ENCODE measurements at regions not wholly inside any gene's neighbourhood (a gene's known extent, or its start where the extent isn't known, plus 50 kb on each side); places are given as distances from the start of the nearest gene placed in this dataset.
"Not testable (repeated sequence)": the region's sequence is repeated elsewhere in the genome, so short reads cannot be mapped to it uniquely, and the experiment has no call there.

DNA sequence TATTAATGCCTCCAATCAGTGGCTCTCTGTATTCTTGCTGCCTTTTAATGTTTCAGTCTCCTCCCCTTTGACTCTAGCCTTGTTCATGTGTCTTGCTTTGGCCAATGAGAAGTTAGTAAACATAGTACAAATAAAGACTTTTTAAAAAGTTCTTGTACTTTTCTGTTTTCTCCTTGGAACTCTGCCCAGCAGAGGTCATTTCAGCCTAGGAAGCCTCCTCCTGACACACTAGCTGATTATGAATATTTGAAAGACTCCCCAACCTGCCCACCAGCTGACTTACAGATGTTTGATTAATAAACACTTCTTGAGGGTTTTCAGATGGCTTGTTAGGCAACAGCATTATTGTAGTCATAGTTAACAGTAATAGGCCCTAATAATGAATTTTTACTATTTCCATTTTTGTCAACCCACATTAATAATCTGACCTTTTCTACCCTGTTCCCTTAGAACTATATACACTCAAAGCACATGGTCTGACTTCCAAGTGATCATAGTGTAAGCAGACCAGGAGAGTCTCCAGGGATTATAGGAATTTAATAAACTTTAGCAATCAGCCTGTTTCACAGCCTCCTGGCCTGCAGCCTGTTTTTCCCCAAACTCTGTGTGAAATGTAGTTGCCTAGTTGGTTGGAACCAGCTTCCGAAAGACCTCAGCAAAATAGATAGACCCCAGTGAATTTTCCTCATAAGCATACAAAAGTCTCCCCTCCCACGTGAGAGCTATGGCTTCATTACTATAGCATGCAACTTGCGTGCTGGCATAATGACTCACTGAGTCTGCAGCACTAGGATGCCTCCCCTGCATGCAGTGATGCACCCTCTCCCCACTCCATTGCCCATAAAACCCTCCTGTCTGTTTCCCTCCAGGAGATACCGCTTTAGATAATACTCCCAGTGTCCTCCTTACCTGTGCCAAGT lies 670.7 kb upstream of the ZNF804A start:
- no peak for DNase-seq

DNA sequence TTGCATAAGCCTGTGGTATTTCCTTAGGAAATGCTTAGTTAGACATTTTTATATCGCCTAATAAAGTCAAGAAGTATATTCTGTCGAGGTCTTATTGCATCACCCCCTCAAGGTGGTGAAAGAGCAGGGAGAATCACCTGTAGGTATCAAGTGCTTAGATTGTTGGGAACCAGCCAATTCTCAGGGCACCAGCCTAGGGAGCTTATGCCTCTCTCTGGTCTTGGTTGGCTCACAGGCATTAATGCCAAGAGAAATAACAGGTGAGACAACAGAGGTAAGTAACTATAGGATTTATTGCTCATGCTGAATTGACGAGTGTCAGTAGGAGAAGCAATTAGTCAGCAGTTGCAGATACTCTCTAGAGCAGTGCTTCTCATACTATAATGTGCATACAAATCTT lies 663.3 kb upstream of the ZNF804A start:
- no peak for DNase-seq

DNA sequence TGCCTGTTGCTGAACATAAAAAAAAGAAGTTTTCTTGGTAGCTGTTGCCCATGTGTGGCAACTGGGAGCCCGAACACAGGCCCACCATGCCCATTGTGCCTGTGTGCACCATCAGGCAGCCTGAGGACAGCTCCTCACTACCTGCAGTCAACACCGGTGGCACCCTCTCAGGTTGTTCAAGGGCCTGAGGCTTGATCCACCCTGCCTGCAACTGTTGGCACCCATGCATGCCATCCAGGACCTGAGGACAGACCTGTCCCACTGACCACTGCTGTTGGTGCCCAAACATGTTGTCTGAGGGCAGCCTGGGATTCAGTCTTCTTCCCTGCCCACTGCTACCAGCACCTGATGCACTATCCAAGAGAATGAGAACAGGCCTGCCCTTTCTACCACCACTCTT lies 661.1 kb upstream of the ZNF804A start:
- no peak for DNase-seq

DNA sequence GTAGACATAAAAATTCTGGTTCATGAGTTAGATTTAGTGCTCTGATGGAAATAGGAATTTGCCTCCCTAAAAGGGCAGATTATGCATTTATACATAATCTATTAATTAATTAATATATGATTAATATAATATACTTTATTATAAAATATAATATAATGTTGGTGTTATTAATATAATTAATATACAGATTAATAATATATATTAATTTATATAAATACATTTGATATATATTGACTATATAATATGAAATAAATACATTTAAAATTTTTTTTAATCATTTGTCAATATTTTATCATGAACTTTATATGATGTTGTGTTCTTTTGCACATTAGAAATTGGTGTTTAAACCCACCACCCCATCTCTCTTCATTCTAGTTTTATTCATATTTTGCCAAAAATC lies 652.1 kb upstream of the ZNF804A start:
- DNase-seq, result no peak

DNA sequence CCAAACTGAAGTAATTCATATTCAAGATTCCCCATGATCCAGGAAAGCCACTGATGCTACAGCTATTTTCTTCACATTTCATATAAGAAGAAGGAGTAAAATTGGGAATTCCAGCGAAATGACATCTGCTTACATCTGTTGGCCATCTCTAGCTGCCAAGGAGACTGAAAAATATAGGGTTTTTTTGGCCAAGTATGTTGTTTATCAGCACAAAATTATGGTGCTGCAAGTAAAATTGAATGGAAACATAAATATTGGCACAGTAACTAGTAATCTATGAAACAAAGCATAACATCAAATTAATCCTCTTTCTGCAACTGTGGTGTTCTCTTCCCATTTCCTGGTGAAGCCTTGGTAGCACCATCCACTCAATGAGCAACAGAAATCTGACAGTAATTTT lies 649.5 kb upstream of the ZNF804A start:
- no peak for DNase-seq

DNA sequence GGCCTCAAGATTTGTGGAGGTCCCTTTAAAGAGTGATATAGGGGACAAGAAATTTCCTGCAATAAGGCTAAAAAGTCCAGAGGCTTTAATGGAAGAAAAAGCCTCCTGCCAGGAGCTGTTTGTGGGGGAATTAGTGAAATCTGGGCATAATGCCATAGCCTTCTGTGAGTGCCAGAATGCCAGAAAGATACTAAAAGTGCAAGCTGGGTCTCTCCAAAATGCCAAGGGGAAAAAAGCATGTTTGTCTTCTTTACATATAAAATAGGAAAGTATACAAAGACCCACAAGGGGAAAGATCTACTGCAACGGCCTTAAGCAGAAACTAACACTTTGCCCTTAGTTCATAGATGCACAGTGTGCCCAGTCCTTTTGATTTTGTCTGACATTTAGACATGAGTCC lies 647.7 kb upstream of the ZNF804A start:
- DNase-seq, result no peak

DNA sequence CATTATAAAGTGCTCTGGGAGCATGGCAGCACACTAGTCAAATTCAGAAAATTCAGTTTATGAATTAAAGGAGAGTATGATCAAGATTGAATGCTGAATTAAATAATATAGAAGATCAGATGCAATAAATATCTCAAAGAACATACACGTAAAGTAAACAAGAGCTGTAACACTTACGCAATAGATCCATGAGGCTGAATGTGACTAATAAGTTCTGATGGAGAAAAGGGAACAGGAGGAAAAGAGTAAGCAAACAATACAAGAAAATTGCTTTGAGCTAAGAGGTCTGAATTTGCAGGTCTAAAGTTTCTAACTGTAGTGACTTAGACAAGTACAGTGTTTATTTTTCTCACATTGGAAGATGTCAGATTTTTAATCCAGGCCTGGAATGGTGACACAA lies 646.7 kb upstream of the ZNF804A start:
- no peak for DNase-seq

DNA sequence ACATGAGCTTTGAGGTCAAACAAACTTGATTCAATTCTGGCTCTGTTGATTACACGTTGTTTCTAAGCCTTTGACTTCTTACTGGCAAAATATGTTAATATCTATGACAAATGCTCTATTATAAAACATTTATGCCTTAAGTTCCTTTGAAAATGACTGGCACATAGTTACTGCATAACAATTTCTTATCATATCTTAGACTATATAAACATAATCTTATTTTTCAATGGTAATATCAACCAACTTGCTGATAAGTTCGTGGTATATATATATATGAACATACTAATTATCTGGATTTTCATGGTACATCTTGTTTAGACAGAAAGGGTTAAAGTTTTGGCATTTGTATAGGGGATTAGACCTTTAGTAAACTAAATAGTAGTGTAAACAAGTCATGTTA lies 645.6 kb upstream of the ZNF804A start:
- no peak for DNase-seq

DNA sequence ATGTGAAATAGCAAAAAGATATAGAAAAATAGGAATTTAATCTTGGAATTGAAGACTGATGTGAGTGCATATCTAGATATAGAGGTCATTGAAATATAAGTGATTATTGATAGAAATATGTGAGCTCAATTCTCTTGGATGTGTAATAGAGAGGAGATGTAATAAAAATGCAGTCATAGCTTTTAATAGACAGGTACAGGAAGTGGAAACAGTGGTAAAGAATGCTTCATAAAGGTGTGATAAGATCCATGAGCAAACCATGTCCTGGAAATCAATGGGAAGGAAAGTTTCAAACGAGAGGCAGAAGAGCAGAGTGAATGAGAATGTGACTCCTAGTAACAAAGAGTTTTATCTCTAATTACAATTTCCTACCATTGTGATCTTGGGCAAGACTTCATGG lies 634.7 kb upstream of the ZNF804A start:
- DNase-seq, result no peak

DNA sequence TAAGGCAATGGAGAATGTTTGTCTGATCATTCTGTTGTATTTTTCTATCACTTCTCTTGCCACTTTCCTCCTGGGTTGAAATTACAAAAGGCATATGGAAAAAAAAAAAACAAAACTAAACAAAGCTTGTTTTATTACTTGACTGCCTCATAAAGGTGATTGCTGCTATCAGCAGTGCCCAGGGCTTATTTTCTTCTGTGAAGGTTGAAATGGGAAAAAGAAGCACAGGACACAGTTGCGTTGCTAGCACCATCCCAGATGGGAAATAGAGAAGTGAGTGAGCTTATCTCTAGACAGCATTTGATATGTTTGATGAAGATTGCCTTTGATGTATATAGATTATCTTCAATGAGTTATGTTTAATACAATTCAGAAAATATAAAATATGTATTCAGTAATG lies 633.8 kb upstream of the ZNF804A start:
- no peak for DNase-seq

DNA sequence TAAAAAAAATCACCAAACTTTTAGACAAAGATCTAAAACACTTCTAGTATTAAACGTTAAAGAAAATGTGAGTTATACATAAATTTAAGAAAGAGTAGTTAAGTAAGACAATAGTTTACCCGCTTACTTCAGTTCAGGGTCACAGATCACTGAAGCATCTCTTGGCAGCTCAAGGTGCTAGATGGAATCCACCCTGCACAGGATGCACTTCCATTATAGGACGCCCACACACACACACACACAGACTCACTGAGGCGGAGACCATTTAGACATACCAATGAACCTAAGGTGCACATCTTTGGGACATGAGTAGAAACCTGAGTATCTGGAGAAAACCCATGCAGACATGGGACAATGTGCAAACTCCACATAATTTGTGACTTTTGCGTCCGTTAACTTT lies 630.6 kb upstream of the ZNF804A start:
- DNase-seq, result no peak

DNA sequence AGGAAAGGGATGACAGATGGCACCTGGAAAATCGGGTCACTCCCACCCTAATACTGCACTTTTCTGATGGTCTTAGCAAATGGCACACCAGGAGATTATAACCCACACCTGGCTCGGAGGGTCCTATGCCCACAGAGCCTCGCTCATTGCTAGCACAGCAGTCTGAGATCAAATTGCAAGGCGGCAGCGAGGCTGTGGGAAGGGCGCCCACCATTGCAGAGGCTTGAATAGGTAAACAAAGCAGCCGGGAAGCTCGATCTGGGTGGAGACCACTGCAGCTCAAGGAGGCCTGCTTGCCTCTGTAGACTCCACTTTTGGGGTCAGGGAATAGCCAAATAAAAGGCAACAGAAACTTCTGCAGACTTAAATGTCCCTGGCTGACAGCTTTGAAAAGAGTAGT lies 622.7 kb upstream of the ZNF804A start:
- not testable (repeated sequence) for DNase-seq

DNA sequence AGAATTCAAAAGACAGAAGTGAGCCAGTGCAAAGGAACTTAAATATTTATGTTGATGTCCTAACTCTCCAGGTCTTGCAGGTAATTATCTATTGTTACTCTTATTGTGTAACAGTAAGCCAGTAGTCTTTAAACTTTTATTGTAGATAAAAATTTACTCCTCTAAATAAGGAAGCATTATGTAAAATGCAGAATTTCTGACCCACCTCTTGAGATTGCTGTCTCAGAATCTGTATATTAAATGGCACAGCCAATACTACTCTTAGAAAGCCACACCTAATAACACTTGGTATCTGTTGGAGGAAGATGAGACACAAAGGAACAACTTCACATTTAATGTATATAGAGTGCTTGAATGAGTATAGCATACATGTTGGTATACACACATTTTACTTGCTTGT lies 613.5 kb upstream of the ZNF804A start:
- no peak for DNase-seq

DNA sequence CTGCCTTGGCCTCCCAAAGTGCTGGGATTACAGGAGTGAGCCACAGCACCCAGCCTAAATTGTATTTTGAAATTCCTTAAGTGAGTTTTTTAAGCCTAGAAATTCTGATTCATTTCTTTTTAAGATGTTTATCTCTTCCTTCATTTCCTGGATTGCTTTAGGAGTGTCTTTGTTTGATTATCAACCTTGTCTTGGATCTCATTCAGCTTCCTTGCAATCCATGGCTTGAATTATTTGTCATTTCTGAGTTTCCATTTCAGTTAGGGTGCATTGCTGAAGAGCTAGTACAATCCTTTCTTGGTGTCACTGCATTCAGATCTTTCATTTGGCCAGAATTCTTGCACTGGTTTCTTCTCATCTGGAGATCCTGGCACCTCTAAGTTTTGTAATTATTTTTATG lies 606.4 kb upstream of the ZNF804A start:
- no peak for DNase-seq

DNA sequence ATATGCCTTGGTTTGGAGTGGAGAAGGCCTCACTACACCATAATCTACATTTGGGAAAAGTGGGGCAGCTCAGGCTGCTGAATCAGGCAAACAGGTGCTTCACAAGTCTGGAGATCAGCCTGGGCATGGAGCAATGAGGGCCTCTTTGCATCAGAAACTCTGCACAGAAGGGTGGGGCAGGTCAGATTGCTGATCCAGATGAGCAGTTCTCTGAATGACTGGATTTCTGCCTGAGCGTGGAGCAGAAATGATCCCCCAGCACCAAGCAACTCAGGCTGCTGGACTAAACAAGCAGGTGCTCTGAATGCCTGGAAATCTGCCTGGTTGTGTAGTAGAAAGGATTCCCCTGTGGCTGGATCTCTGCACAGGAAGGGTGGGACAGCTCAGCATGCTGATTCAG lies 605.3 kb upstream of the ZNF804A start:
- no peak for DNase-seq

DNA sequence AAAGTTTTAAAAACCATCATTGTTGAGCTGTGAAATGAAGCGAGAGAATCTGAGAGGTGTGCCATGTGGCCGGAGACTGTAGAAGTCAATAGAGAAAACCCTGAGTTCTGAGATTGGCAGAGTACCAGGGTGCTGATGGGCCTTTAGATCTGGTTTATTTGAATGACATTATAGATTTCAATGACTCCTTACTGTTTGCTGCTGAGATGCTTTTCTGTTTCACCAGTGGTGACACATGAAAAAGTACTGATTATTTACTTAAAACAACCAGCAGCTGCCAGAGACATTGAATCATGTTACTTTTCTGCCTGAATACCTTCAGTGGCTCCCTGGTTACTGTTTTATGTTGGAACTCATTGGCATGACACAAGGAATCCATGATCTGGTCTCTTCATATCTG lies 602.7 kb upstream of the ZNF804A start:
- DNase-seq, result no peak

DNA sequence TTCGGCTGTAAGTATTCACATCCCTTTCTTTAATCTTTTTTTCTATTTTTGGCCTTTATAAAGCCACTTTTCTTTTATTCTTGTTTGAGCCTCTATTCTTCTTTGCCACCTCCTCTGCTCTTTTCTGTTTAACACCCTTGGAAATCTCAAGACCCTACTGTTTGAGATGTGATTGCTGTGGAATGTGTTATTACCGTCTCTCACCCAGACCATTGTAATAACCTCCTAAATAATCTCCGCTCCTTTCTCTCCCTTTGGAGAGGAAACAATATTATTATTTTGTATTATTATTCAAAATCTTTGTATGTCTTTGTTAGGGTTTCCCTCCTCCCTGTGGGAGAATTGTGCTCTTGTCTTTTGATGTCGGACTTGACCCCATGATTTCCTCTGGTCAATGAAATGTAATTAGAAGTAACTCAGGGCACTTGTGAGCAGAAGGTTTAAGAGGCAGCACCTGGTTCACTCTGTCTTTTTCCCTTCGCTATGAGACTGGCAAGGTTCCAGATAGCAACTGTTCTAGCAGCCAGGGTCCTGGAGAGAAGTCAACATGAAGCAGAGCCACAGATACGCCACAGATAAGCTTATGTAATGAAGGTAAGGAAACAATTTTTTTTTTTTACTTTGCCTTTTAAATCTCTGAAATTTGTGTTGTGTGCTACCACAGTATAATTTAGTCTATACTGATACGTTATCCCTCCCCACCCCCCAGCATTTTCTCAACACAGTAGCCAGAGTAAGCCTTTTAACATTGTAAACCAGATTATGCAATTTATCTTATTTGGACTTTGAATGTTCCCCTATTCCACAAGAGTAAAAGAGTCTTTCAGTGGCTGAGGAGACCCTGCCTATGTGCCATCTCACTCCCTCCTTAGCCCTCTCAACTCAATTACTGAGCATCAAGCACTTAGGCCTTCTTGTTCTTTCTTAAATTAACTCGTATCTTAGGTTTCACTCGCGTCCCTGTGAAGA lies 601.2 kb upstream of the ZNF804A start:
- DNase-seq, result no peak

DNA sequence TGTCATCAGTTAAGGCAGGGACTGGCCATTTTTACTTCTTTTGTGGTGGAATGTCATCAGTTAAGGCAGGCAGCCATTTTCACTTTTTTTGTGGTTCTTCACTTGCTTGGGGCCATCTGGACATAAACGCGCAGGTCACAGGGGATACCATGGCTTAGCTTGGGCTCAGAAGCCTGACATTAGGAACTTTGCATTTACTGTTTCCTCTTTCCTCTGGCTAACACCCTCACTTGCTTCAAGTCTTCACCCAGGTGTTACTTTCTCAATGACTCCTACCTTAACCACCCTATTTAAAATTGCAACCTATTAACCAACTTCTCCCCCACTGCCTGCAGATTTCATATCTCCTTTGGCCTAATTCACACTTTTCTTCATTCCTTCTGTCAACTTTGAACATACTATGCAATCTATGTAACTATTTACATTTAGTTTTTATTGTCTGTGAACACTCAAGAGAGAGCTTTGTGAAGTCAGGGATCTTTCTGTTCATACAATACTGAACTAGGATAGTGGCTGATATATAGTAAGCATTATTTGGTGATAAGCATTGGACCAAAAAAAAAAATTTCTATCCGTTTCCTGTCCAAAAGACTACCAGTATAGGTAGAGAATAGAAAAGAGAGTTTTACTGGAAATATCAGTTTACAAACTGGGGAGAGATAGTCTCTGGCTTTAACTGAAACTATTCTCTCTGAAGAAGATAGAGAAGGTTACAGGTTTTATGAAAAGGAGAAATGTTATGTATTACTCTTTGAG lies 600.1 kb upstream of the ZNF804A start:
- DNase-seq, result no peak

DNA sequence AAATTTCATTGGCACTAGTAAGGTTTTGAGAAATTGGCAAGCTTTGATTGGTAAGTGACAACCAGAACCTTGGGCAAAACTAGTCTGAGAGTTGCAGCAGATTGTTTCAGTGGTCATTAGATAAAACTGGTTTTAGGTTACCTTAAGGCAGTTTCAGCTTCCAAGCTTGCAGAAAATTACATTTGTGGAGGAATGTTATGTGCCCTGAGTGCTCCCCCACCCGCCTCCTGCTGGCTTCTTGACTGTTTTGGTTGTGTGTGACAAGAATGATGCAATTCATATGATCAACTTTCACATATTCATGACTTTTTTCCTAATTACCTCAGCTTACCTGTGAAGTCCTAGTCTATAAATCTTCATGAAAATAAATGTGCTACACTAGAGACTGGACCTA lies 599.5 kb upstream of the ZNF804A start:
- no peak for DNase-seq

DNA sequence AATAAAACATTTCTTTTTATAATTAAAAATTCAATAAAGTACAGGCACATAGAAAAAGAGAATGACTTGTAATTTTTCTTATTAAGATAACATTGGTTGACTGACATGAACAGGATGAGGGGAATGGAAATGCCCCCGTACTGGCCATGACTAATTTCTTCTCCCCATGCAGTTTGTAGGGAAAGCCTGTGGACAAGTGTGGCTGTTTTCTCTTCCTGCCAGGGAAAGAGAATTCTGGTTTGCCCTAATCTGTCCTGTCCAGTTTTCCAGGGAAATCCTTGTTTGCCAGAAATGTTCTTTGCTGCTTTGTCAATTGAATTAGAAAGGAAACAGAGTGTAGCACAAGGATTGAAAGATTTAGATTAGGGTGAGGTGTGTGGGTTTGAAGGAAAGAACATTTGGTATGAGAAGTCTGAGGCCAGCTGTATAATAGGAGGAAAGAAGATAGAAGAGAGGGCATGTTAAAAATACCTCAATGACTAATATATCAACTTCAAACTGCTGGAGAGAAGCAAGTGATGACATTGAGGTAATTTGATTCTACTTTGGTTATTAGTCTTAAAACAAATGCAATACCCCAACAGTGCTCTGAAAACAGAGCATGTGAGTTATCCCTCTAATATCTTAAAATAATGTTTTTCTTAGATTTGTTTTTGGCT lies 593.9 kb upstream of the ZNF804A start:
- no peak for DNase-seq

DNA sequence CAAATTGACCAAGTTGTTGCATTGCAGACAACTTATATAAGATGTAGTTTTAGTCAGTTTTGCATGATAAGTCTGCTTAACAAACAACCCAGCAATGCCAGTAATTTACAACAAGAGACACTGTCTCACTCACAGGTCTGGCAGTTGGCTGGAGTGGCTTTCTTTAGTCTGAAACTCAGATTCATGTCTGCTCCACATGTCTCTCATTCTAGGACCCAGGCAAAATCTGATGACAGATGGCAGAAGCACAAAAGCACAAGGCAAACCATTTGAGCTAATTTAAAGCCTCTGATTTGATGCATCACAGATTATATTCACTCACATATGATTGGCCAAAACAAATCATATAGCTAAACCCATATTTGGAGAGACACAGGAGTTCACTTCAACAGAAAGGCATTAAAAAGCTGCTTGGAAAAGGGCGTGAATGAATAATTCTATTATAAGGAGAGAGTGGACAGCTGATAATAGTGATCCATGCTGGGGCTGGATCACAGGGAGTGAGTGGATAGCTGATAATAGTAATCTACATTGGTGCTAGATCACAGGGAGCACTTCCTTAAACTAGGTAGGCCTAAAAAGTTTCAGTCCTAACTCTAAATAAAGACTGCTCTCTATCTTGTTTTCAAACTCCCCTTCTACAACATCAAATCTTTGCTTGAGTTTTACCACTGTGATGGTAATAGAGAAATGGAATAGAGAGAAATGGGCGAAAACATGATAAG lies 593.2 kb upstream of the ZNF804A start:
- DNase-seq, result no peak

Measured in right kidney (tissue), 1 donor.